ENCODE measurements at regions not wholly inside any gene's neighbourhood (a gene's known extent, or its start where the extent isn't known, plus 50 kb on each side); places are given as distances from the start of the nearest gene placed in this dataset.

DNA sequence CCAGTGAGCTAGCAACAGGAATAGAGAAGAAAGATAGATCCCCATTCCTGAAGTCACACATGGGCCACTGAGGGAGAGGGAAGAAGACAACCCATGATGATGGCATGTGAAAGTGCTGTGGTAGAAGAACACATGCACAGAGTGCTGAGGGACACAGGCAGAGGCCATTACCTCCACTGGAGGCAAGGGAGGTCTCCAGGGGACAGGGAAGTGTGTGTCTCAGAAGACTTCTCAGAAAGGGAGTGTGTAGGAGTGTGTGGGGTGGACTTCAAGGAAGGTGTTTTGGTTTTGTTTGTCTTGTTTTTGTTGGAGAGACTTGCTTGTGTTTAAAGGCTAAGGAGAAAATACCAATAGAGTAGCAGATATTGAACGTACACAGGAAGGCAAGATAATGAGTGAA lies 77.0 kb upstream of the SMARCA2 start:
- Histone ChIP-seq H2AFZ (ENCODE audit: control insufficient read depth, low read length) (no peak overlapping the region), H3K27ac (ENCODE audit: control insufficient read depth, insufficient read depth, low read length) (no peak overlapping the region), H3K9me1 (ENCODE audit: control insufficient read depth, extremely low read depth, insufficient read depth, low read length) (no peaks in the 10 kb centered on the region), H3K4me3 (ENCODE audit: control insufficient read depth in 2 of 3, extremely low read depth in 1 of 3, insufficient read depth in 2 of 3, low read depth in 1 of 3, low read length in 3 of 3) (no peak overlapping the region), H3K9ac (ENCODE audit: control insufficient read depth, extremely low read depth, insufficient read depth, low read length) (no peak overlapping the region), H3K4me1 (ENCODE audit: control insufficient read depth, extremely low read depth, insufficient read depth, low read length) (no peaks in the 10 kb centered on the region), H3K4me2 (ENCODE audit: control insufficient read depth, extremely low read depth, insufficient read depth, low read depth, low read length) (no peak overlapping the region), H3K36me3 (ENCODE audit: control insufficient read depth in 2 of 2, extremely low read depth in 1 of 2, insufficient read depth in 2 of 2, low read length in 2 of 2) (no peaks in the 10 kb centered on the region), H3K9me3 (ENCODE audit: control insufficient read depth, low read depth, low read length) (no peaks in the 10 kb centered on the region), H3K79me2 (ENCODE audit: control insufficient read depth, insufficient read depth, low read length) (no peaks in the 10 kb centered on the region), H4K20me1 (ENCODE audit: control insufficient read depth, extremely low read depth, insufficient read depth, low read length) (no peaks in the 10 kb centered on the region), H3K27me3 (ENCODE audit: control insufficient read depth, extremely low read depth, insufficient read depth, low read length) (peaks cover 6% of the 10 kb centered on the region)
- FAIRE-seq = no peak
- dilution Hi-C loops (cut with MboI; ENCODE audit: extremely low pct_ligation_motif_present, low sequenced_read_pairs) = no loop called here
- TF ChIP-seq, protein P1, sequence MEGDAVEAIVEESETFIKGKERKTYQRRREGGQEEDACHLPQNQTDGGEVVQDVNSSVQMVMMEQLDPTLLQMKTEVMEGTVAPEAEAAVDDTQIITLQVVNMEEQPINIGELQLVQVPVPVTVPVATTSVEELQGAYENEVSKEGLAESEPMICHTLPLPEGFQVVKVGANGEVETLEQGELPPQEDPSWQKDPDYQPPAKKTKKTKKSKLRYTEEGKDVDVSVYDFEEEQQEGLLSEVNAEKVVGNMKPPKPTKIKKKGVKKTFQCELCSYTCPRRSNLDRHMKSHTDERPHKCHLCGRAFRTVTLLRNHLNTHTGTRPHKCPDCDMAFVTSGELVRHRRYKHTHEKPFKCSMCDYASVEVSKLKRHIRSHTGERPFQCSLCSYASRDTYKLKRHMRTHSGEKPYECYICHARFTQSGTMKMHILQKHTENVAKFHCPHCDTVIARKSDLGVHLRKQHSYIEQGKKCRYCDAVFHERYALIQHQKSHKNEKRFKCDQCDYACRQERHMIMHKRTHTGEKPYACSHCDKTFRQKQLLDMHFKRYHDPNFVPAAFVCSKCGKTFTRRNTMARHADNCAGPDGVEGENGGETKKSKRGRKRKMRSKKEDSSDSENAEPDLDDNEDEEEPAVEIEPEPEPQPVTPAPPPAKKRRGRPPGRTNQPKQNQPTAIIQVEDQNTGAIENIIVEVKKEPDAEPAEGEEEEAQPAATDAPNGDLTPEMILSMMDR (optimal IDR thresholded peaks at IDR 0.05 in 1 of 3, IDR thresholded peaks at IDR 0.05 in 1 of 3, conservative IDR thresholded peaks at IDR 0.05 in 1 of 3; ENCODE audit: extremely low read depth in 1 of 3, insufficient read depth in 2 of 3, low read length in 3 of 3) = no peak
- TF ChIP-seq EZH2 (IDR thresholded peaks at IDR 0.05; ENCODE audit: low read length) = no peak
- DNase-seq (ENCODE audit: low read depth, low spot score) = no peak

DNA sequence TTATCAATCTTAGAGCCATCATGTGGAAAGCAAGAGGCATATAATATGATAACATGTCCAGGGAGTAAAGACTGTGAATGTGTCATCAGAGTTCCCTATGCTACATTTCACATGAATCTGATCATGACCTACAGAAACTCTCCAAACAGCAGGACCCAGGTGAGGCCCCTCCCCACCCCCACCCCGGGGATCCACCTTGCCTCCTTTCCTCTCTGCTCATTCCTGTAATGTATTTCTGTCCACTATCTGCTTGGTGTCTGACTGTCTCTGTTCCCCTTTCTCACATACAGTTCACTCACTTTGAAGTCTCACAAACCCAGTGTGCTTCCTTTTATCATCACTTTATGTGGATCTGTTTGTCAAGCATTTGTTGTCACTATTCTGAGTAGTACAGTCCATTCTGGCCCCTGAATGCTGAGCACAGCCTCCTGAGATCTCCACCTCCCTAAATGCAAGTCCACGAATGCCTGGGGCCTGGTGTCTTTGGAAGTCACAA lies 76.4 kb upstream of the SMARCA2 start:
- no peaks in the 10 kb centered on the region for H3K79me2 ChIP-seq (ENCODE audit: control insufficient read depth, insufficient read depth, low read length)
- no peaks in the 10 kb centered on the region for H3K36me3 ChIP-seq (ENCODE audit: control insufficient read depth in 2 of 2, extremely low read depth in 1 of 2, insufficient read depth in 2 of 2, low read length in 2 of 2)
- no peak overlapping the region for H3K27ac ChIP-seq (ENCODE audit: control insufficient read depth, insufficient read depth, low read length)
- H3K4me1 ChIP-seq (ENCODE audit: control insufficient read depth, extremely low read depth, insufficient read depth, low read length) = no peaks in the 10 kb centered on the region
- H3K9me3 ChIP-seq (ENCODE audit: control insufficient read depth, low read depth, low read length) = no peaks in the 10 kb centered on the region
- no peak overlapping the region for H3K9ac ChIP-seq (ENCODE audit: control insufficient read depth, extremely low read depth, insufficient read depth, low read length)
- no peak overlapping the region for H3K4me2 ChIP-seq (ENCODE audit: control insufficient read depth, extremely low read depth, insufficient read depth, low read depth, low read length)
- H3K4me3 ChIP-seq (ENCODE audit: control insufficient read depth in 2 of 3, extremely low read depth in 1 of 3, insufficient read depth in 2 of 3, low read depth in 1 of 3, low read length in 3 of 3) = no peak overlapping the region
- no peaks in the 10 kb centered on the region for H3K9me1 ChIP-seq (ENCODE audit: control insufficient read depth, extremely low read depth, insufficient read depth, low read length)
- dilution Hi-C loops (cut with MboI; ENCODE audit: extremely low pct_ligation_motif_present, low sequenced_read_pairs) = no loop called here
- DNase-seq (ENCODE audit: low read depth, low spot score) (no peak), FAIRE-seq (no peak)
- H2AFZ ChIP-seq (ENCODE audit: control insufficient read depth, low read length) = no peak overlapping the region
- no peaks in the 10 kb centered on the region for H4K20me1 ChIP-seq (ENCODE audit: control insufficient read depth, extremely low read depth, insufficient read depth, low read length)
- peaks cover 6% of the 10 kb centered on the region for H3K27me3 ChIP-seq (ENCODE audit: control insufficient read depth, extremely low read depth, insufficient read depth, low read length)
- TF ChIP-seq, protein P1 (optimal IDR thresholded peaks at IDR 0.05 in 1 of 3, IDR thresholded peaks at IDR 0.05 in 1 of 3, conservative IDR thresholded peaks at IDR 0.05 in 1 of 3; ENCODE audit: extremely low read depth in 1 of 3, insufficient read depth in 2 of 3, low read length in 3 of 3) = no peak
- no peak for TF ChIP-seq EZH2 (IDR thresholded peaks at IDR 0.05; ENCODE audit: low read length)
